HepG2 (cell line): ENCODE measurements at regions not wholly inside any gene's neighbourhood (a gene's known extent, or its start where the extent isn't known, plus 50 kb on each side); places are given as distances from the start of the nearest gene placed in this dataset.
A peak's percentile ranks its signal among the peaks of the same experiment; 100 is the strongest.

Experiments used
- ATAC-seq: fragments of 200-7000 bp; cut with Tn5 transposase; 3 replicates; pipeline ENCODE4 v1.9.1; 2020; ENCODE audit warnings: mild to moderate bottlenecking, moderate library complexity
- BruUV-seq: library from RNA; stranded (reverse); fragments of 400-500 nt; replicated peaks from 2 replicates; lab custom pipeline; 2021; lab: Mats Ljungman, UMichigan
- CTCF ChIA-PET: fragments of 300-600 bp; formaldehyde crosslinking; extraction: SDS; loops from one replicate; lab custom pipeline; 2021; ENCODE audit warnings: low total read pairs, inconsistent platforms, low intra/inter-chr PET ratio; lab: Yijun Ruan, JAX
- POLR2A ChIA-PET: fragments of 350-600 bp; sonication (Branson Sonifier 250); formaldehyde crosslinking; loops from one replicate; lab custom pipeline; 2020; ENCODE audit warnings: antibody characterized with exemption, inconsistent platforms; lab: Yijun Ruan, JAX
- DNase-seq: peaks from one replicate; pipeline ENCODE4 v3.0.0-alpha.2; 2015; ENCODE audit warnings: low spot score
- FAIRE-seq: peaks from 3 replicates; lab custom pipeline; 2011; peaks lifted over from hg19 to GRCh38; lab: Jason Lieb, UNC
- H2AFZ ChIP-seq: one replicate; pipeline ENCODE4 v1.6.1; 2011; ENCODE audit warnings: low read length, inconsistent platforms
- H3K27ac ChIP-seq: fragments of 300-600 bp; 3 replicates; pipeline ENCODE4 v1.8.0; 2011; ENCODE audit warnings: mixed run types, mild to moderate bottlenecking, mixed read lengths, low read length, inconsistent platforms; ENCODE audit not compliant: insufficient read depth; ENCODE audit errors: extremely low read length
- H3K27me3 ChIP-seq, 2 experiments: fragments of 200-600 bp in 1 of 2; 2 replicates in 1 of 2; 3 replicates in 1 of 2; pipeline versions ENCODE4 v1.6.0 to v1.8.0; 2011; ENCODE audit warnings: low read length in 2 of 2, mild to moderate bottlenecking in 2 of 2, moderate library complexity in 2 of 2, inconsistent platforms in 1 of 2; ENCODE audit not compliant: insufficient read depth in 2 of 2, control insufficient read depth in 1 of 2
- H3K36me3 ChIP-seq, 2 experiments: fragments of 200-600 bp in 1 of 2; replicated peaks in 1 of 2; 2 replicates in 1 of 2; 3 replicates in 1 of 2; pipeline versions ENCODE4 v1.5.1 to v1.8.0; 2011; ENCODE audit warnings: low read length in 2 of 2, inconsistent platforms in 1 of 2; ENCODE audit not compliant: insufficient read depth in 2 of 2, control insufficient read depth in 1 of 2
- H3K4me1 ChIP-seq: 2 replicates; pipeline ENCODE4 v1.5.1; 2012; ENCODE audit warnings: low read length, inconsistent platforms; ENCODE audit not compliant: insufficient read depth
- H3K4me2 ChIP-seq: 2 replicates; pipeline ENCODE4 v1.6.0; 2011; ENCODE audit warnings: low read depth, low read length, inconsistent platforms
- H3K4me3 ChIP-seq, 3 experiments: fragments of 200-600 bp in 1 of 3; sonication (generic), shearing (Covaris generic) in 1 of 3; replicated peaks in 1 of 3; 2 replicates each; pipeline ENCODE4 v1.5.1; 2011 to 2016; ENCODE audit warnings: low read length in 3 of 3, inconsistent platforms in 2 of 3, low read depth in 2 of 3, mild to moderate bottlenecking in 2 of 3, control low read depth in 1 of 3, mixed read lengths in 1 of 3; ENCODE audit not compliant: insufficient read depth in 1 of 3
- H3K79me2 ChIP-seq: one replicate; pipeline ENCODE4 v1.6.1; 2011; ENCODE audit warnings: low read length, inconsistent platforms; ENCODE audit not compliant: insufficient read depth
- H3K9ac ChIP-seq: 2 replicates; pipeline ENCODE4 v1.6.0; 2011; ENCODE audit warnings: mild to moderate bottlenecking, low read depth, low read length, inconsistent platforms; ENCODE audit not compliant: insufficient read depth
- H3K9me3 ChIP-seq: 2 replicates; pipeline ENCODE4 v1.5.1; 2012; ENCODE audit warnings: mild to moderate bottlenecking, low read length
- H4K20me1 ChIP-seq: 2 replicates; pipeline ENCODE4 v1.6.0; 2011; ENCODE audit warnings: inconsistent platforms, mild to moderate bottlenecking, low read length, moderate library complexity; ENCODE audit not compliant: insufficient read depth
- ATF1 ChIP-seq: IDR thresholded peaks from 2 replicates; pipeline ENCODE4 v1.6.1; 2016; ENCODE audit warnings: mild to moderate bottlenecking, control low read depth
- PRMT3 ChIP-seq: sonication (generic); formaldehyde crosslinking; IDR thresholded peaks from 2 replicates; pipeline ENCODE4 v1.8.1; 2022; ENCODE audit warnings: low read depth, mild to moderate bottlenecking, moderate library complexity, missing genetic modification reagents, borderline replicate concordance
- SIX1 ChIP-seq: sonication (generic); formaldehyde crosslinking; IDR thresholded peaks from 2 replicates; pipeline ENCODE4 v1.4.0; 2020; ENCODE audit warnings: missing genetic modification reagents, borderline replicate concordance
- ZNF274 ChIP-seq: sonication (generic); formaldehyde crosslinking; IDR thresholded peaks from 2 replicates; pipeline ENCODE4 v1.5.1; 2020; ENCODE audit warnings: mild to moderate bottlenecking, missing genetic modification reagents
- ZNF768 ChIP-seq: sonication (generic); formaldehyde crosslinking; IDR thresholded peaks from 2 replicates; pipeline ENCODE4 v1.4.0; 2020; ENCODE audit warnings: missing genetic modification reagents
- WGBS: methylation state at CpG from one replicate; pipeline ENCODE4 v1.1.6; 2017; ENCODE audit warnings: low lambda C conversion rate; 5-methylcytosine and 5-hydroxymethylcytosine counted together
- in situ Hi-C: cut with HindIII; loops from 2 replicates; pipeline ENCODE4 v1.10.0; 2017; ENCODE audit warnings: low pct_unique_long_range_greater_than_20kb; ENCODE audit not compliant: extremely low pct_ligation_motif_present
- intact Hi-C: fragments of 100-400 bp; cut with micrococcal nuclease; formaldehyde crosslinking; loops from one replicate; pipeline ENCODE4 v1.10.0; 2022; ENCODE audit not compliant: unreplicated experiment
- TF ChIP-seq, protein P1 (sequence below): sonication (generic); formaldehyde crosslinking; IDR thresholded peaks from 2 replicates; pipeline ENCODE4 v1.4.0; 2020; ENCODE audit warnings: mild to moderate bottlenecking, low read depth, missing genetic modification reagents

- CTCF ChIA-PET, result no interaction called here
- Histone ChIP-seq H3K9ac (no peak overlapping the region), H3K79me2 (no peaks in the 10 kb centered on the region), H4K20me1 (no peaks in the 10 kb centered on the region), H3K27ac (no peak overlapping the region), H3K4me1 (no peaks in the 10 kb centered on the region), H3K4me2 (no peak overlapping the region), H2AFZ (no peak overlapping the region), H3K9me3 (no peaks in the 10 kb centered on the region), H3K4me3 (no peak overlapping the region), H3K36me3 (no peaks in the 10 kb centered on the region), H3K27me3 (peaks cover 0 to 3% of the 10 kb centered on the region in 2 experiments; a peak in 2 of 5 replicates)
- intact Hi-C loops, result no loop called here
- no TSS peak for BruUV-seq
- no peak for ATAC-seq
- DNase-seq, result no peak
- FAIRE-seq, result no peak
- POLR2A ChIA-PET, result no interaction called here
- 27% methylated on average over 3 of the region's 10 CpGs for WGBS
- in situ Hi-C loops, result no loop called here
- TF ChIP-seq SIX1 (CRISPR knock-in tag), result no peak
- TF ChIP-seq, protein P1, sequence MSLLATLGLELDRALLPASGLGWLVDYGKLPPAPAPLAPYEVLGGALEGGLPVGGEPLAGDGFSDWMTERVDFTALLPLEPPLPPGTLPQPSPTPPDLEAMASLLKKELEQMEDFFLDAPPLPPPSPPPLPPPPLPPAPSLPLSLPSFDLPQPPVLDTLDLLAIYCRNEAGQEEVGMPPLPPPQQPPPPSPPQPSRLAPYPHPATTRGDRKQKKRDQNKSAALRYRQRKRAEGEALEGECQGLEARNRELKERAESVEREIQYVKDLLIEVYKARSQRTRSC (CRISPR knock-in tag), result no peak
Measured at GRCh38 chr22:27614650-27615007, 186.9 kb downstream of the MN1 start.

DNA sequence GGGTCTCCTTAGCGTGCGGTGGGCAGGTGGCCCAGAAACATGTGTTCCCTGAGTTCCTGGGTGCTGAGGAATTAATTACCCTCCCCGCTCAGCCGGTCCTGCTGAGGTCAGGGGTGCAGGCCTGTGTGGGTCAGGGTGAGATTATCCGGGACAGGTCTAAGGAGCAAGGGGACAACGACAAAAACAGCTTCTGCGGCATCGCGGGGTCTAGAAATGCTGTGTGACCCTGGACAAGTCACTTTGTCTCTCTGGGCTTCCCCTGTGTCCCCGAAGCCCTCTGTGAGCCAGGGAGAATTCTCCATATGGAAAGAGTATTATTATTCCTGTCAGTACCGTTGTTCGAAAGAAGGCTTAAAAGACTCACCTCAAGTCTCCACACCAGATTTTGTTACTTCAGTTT is 186.1 kb downstream of the MN1 start:
- no peaks in the 10 kb centered on the region for H3K4me1 ChIP-seq
- intact Hi-C loops (no loop called here), in situ Hi-C loops (no loop called here)
- H3K36me3 ChIP-seq, result no peaks in the 10 kb centered on the region
- H3K4me2 ChIP-seq, result no peak overlapping the region
- no peak for ATAC-seq
- no peak for FAIRE-seq
- no peak overlapping the region for H3K9ac ChIP-seq
- CTCF ChIA-PET, result no interaction called here
- no peak for DNase-seq
- H3K27me3 ChIP-seq, result peaks cover 0 to 11% of the 10 kb centered on the region in 2 experiments; a peak in 2 of 5 replicates
- H2AFZ ChIP-seq, result no peak overlapping the region
- H3K27ac ChIP-seq, result no peak overlapping the region
- no peaks in the 10 kb centered on the region for H4K20me1 ChIP-seq
- no TSS peak for BruUV-seq
- 35% methylated on average over 9 of the region's 12 CpGs for WGBS
- POLR2A ChIA-PET, result no interaction called here
- no peaks in the 10 kb centered on the region for H3K9me3 ChIP-seq
- TF ChIP-seq PRMT3 (CRISPR knock-in tag), result no peak
- peak; percentile 55; the same call in 1 of the 2 replicates for TF ChIP-seq ZNF768 (CRISPR knock-in tag)
- TF ChIP-seq ATF1 (CRISPR knock-in tag), result no peak
- no peak for TF ChIP-seq ZNF274 (CRISPR knock-in tag)
- H3K79me2 ChIP-seq, result no peaks in the 10 kb centered on the region
- no peak overlapping the region for H3K4me3 ChIP-seq
